IMR-90 (cell line): ENCODE measurements at regions not wholly inside any gene's neighbourhood (a gene's known extent, or its start where the extent isn't known, plus 50 kb on each side); places are given as distances from the start of the nearest gene placed in this dataset.

Source experiments
- ATAC-seq: fragments of 200-7000 bp; cut with Tn5 transposase; 2 replicates; pipeline ENCODE4 v1.9.1; 2020; ENCODE audit warnings: low read depth, mild to moderate bottlenecking, moderate library complexity
- BruUV-seq: library from RNA; stranded (reverse); fragments of 400-500 nt; replicated peaks from 2 replicates; lab custom pipeline; 2021; lab: Mats Ljungman, UMichigan
- CTCF ChIA-PET: fragments of 300-600 bp; formaldehyde crosslinking; extraction: SDS; loops from one replicate; lab custom pipeline; 2021; ENCODE audit warnings: antibody characterized with exemption; lab: Yijun Ruan, JAX
- POLR2A ChIA-PET: fragments of 300-600 bp; sonication (Branson Sonifier 250); formaldehyde crosslinking; loops from one replicate; lab custom pipeline; 2022; ENCODE audit warnings: antibody characterized with exemption; ENCODE audit not compliant: unreplicated experiment; lab: Charles Lee
- DNase-seq: peaks from one replicate; pipeline ENCODE4 v3.0.0; 2013
- H2AFZ ChIP-seq: replicated peaks from 2 replicates; pipeline ENCODE3; 2013; ENCODE audit warnings: low read length, mild to moderate bottlenecking; ENCODE audit not compliant: poor library complexity
- H2AK5ac ChIP-seq: 2 replicates; pipeline ENCODE4 v1.6.1; 2013; ENCODE audit warnings: low read depth, low read length, inconsistent platforms
- H2AK9ac ChIP-seq: replicated peaks from 2 replicates; pipeline ENCODE3; 2013; ENCODE audit warnings: mild to moderate bottlenecking, low read depth, low read length, moderate library complexity; ENCODE audit not compliant: poor library complexity
- H2BK120ac ChIP-seq: 2 replicates; pipeline ENCODE4 v1.6.1; 2013; ENCODE audit warnings: low read depth, low read length, inconsistent platforms
- H2BK15ac ChIP-seq: 3 replicates; pipeline ENCODE4 v1.6.1; 2013; ENCODE audit warnings: low read depth, low read length, inconsistent platforms
- H2BK20ac ChIP-seq: 2 replicates; pipeline ENCODE4 v1.6.1; 2013; ENCODE audit warnings: low read depth, mild to moderate bottlenecking, inconsistent platforms, low read length, moderate library complexity
- H2BK5ac ChIP-seq: 2 replicates; pipeline ENCODE4 v1.6.1; 2013; ENCODE audit warnings: mild to moderate bottlenecking, low read depth, low read length, inconsistent platforms; ENCODE audit not compliant: poor library complexity, severe bottlenecking
- H3K14ac ChIP-seq: replicated peaks from 2 replicates; pipeline ENCODE4 v1.6.1; 2013; ENCODE audit warnings: low read depth, low read length, inconsistent platforms
- H3K18ac ChIP-seq: 2 replicates; pipeline ENCODE4 v1.6.1; 2013; ENCODE audit warnings: low read depth, low read length, control low read depth
- H3K23ac ChIP-seq: 2 replicates; pipeline ENCODE4 v1.6.1; 2013; ENCODE audit warnings: low read depth, low read length, inconsistent platforms
- H3K27ac ChIP-seq: 2 replicates; pipeline ENCODE4 v1.5.1; 2013; ENCODE audit warnings: mild to moderate bottlenecking, control low read depth, low read length; ENCODE audit not compliant: insufficient read depth
- H3K27me3 ChIP-seq: 2 replicates; pipeline ENCODE4 v1.6.1; 2013; ENCODE audit warnings: low read length; ENCODE audit not compliant: control insufficient read depth, insufficient read depth
- H3K36me3 ChIP-seq: 2 replicates; pipeline ENCODE4 v1.6.1; 2013; ENCODE audit warnings: low read length, mixed read lengths; ENCODE audit not compliant: control insufficient read depth, insufficient read depth
- H3K4ac ChIP-seq: 2 replicates; pipeline ENCODE4 v1.6.1; 2013; ENCODE audit warnings: low read depth, low read length, inconsistent platforms
- H3K4me1 ChIP-seq: 2 replicates; pipeline ENCODE4 v1.6.1; 2013; ENCODE audit warnings: low read length, mixed read lengths; ENCODE audit not compliant: control insufficient read depth, insufficient read depth
- H3K4me2 ChIP-seq: 2 replicates; pipeline ENCODE4 v1.6.1; 2013; ENCODE audit warnings: low read depth, mild to moderate bottlenecking, control low read depth, low read length, moderate library complexity
- H3K4me3 ChIP-seq: 2 replicates; pipeline ENCODE4 v1.5.1; 2013; ENCODE audit warnings: low read depth, mild to moderate bottlenecking, control low read depth, low read length, moderate library complexity; ENCODE audit not compliant: insufficient read depth
- H3K56ac ChIP-seq: 2 replicates; pipeline ENCODE4 v1.6.1; 2013; ENCODE audit warnings: low read length, inconsistent platforms; ENCODE audit not compliant: insufficient read depth; ENCODE audit errors: extremely low read depth
- H3K79me1 ChIP-seq, 2 experiments: 2 replicates each; pipeline ENCODE4 v1.6.1; 2013; ENCODE audit warnings: low read length in 2 of 2, inconsistent platforms in 1 of 2, low read depth in 1 of 2
- H3K9ac ChIP-seq: 2 replicates; pipeline ENCODE4 v1.6.1; 2013; ENCODE audit warnings: low read depth, low read length, control low read depth
- H3K9me1 ChIP-seq: 2 replicates; pipeline ENCODE4 v1.6.1; 2013; ENCODE audit warnings: low read length, inconsistent platforms; ENCODE audit not compliant: insufficient read depth
- H3K9me3 ChIP-seq: 2 replicates; pipeline ENCODE4 v1.6.1; 2013; ENCODE audit warnings: low read length; ENCODE audit not compliant: control insufficient read depth, insufficient read depth
- H4K20me1 ChIP-seq: 2 replicates; pipeline ENCODE4 v1.6.1; 2013; ENCODE audit warnings: low read length, inconsistent platforms; ENCODE audit not compliant: insufficient read depth
- H4K5ac ChIP-seq: 2 replicates; pipeline ENCODE4 v1.6.1; 2013; ENCODE audit warnings: mild to moderate bottlenecking, low read depth, low read length, control low read depth
- H4K8ac ChIP-seq, 2 experiments: 2 replicates each; pipeline ENCODE4 v1.6.1; 2013; ENCODE audit warnings: low read depth in 2 of 2, low read length in 2 of 2, control low read depth in 1 of 2, inconsistent platforms in 1 of 2
- H4K91ac ChIP-seq: 2 replicates; pipeline ENCODE4 v1.6.1; 2013; ENCODE audit warnings: low read depth, low read length, inconsistent platforms; ENCODE audit not compliant: insufficient read depth
- BHLHE40 ChIP-seq: fragments of 150-350 bp; IDR thresholded peaks from 2 replicates; pipeline ENCODE4 v1.6.1; 2016; ENCODE audit warnings: mild to moderate bottlenecking, low read depth, low read length
- CHD1 ChIP-seq: IDR thresholded peaks from 2 replicates; pipeline ENCODE4 v1.6.1; 2012; ENCODE audit warnings: low read depth, low read length, improper control_type of control experiment
- NFE2L2 ChIP-seq: fragments of 150-350 bp; IDR thresholded peaks from 2 replicates; pipeline ENCODE4 v1.6.1; 2016; ENCODE audit warnings: low read depth, mild to moderate bottlenecking, low read length
- RAD21 ChIP-seq: IDR thresholded peaks from 2 replicates; pipeline ENCODE4 v1.6.1; 2012; ENCODE audit warnings: low read length, improper control_type of control experiment
- RCOR1 ChIP-seq: IDR thresholded peaks from 2 replicates; pipeline ENCODE4 v1.6.1; 2012; ENCODE audit warnings: mild to moderate bottlenecking, low read length, improper control_type of control experiment; ENCODE audit not compliant: insufficient replicate concordance
- SMC3 ChIP-seq: fragments of 150-350 bp; IDR thresholded peaks from 2 replicates; pipeline ENCODE4 v1.6.1; 2016; ENCODE audit warnings: low read depth, mild to moderate bottlenecking, antibody characterized with exemption, low read length, moderate library complexity
- WGBS, 2 experiments: methylation state at CpG; one replicate each; pipeline versions ENCODE4 v1.1.5 to v1.1.7; 2013; ENCODE audit warnings: missing lambda C conversion rate in 2 of 2; ENCODE audit not compliant: insufficient read length in 1 of 2; ENCODE audit errors: extremely low coverage in 2 of 2; 5-methylcytosine and 5-hydroxymethylcytosine counted together
- dilution Hi-C: fragments of 300-500 bp; cut with HindIII; formaldehyde crosslinking; loops from one replicate; pipeline ENCODE4 v1.14.3; 2018; ENCODE audit warnings: low sequenced_read_pairs; ENCODE audit not compliant: unreplicated experiment
- in situ Hi-C: fragments of 300-500 bp; cut with MboI; formaldehyde crosslinking; loops from 3 replicates; pipeline ENCODE4 v1.14.3; 2019; ENCODE audit warnings: low sequenced_read_pairs, inconsistent platforms, mixed read lengths
- intact Hi-C: fragments of 100-400 bp; cut with micrococcal nuclease; formaldehyde crosslinking; loops from 2 replicates; pipeline ENCODE4 v1.10.0; 2022
- TF ChIP-seq, protein P1 (sequence below): fragments of 150-350 bp; IDR thresholded peaks from 2 replicates; pipeline ENCODE4 v1.6.1; 2017; ENCODE audit warnings: mild to moderate bottlenecking, antibody characterized with exemption, low read length, low read depth

DNA sequence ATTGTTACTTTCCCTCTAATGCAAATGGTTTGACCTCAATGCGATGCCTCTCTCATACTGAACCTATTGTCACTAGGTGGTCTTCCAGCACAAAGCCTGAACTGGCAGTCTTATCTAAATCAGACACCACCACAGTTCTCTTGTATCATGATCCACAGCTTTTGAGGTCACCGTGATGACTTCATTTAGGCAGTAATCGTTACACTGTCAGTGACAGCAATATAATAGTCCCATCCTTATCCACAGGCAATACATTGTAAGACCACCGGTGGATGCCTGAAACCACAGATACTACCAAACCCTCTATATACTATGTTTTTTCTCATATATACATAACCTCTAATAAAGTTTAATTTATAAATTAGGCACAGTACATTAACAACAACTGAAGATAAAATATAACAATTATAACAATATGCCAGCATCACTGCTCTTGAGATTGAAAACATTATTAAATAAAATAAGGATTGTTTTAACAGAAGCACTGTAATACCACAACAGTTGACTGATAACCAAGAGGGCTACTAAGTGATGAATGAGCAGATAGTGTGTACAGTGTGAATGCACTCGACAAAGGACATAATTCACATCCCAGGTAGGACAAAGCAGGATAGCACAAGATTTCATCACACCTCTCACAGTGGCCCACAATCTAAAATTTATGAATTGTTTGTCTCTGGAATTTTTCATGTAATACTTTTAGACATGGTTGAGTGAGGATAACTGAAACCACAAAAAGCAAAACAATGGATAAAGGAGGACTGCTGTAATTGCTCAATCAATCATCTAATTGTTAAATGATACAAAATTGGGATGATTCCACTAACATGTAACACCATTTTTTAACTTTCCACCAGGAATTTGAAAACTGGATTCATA lies 419.4 kb downstream of the CENPC start:
- no peaks in the 10 kb centered on the region for H3K9me3 ChIP-seq
- no peak overlapping the region for H2AK9ac ChIP-seq
- no peaks in the 10 kb centered on the region for H3K27me3 ChIP-seq
- H3K23ac ChIP-seq: no peak overlapping the region
- dilution Hi-C loops (no loop called here), in situ Hi-C loops (no loop called here), intact Hi-C loops (no loop called here)
- no peaks in the 10 kb centered on the region for H3K4me1 ChIP-seq
- H3K9ac ChIP-seq: no peak overlapping the region
- no peak overlapping the region for H2BK20ac ChIP-seq
- H3K27ac ChIP-seq: no peak overlapping the region
- no peak overlapping the region for H3K4me3 ChIP-seq
- no peak overlapping the region for H4K5ac ChIP-seq
- H3K56ac ChIP-seq: no peak overlapping the region
- ATAC-seq (no peak), DNase-seq (no peak)
- no peak overlapping the region for H3K18ac ChIP-seq
- no peak overlapping the region for H4K8ac ChIP-seq
- no peaks in the 10 kb centered on the region for H3K79me1 ChIP-seq
- H3K4ac ChIP-seq: no peak overlapping the region
- 33% methylated on average over 1 of the region's 5 CpGs; no CpG with 5 or more reads in 1 of the 2 experiments for WGBS, 2 experiments
- H3K4me2 ChIP-seq: no peak overlapping the region
- no peak overlapping the region for H2AK5ac ChIP-seq
- H4K91ac ChIP-seq: no peak overlapping the region
- no peak overlapping the region for H2BK5ac ChIP-seq
- BruUV-seq: no TSS peak
- H2AFZ ChIP-seq: no peak overlapping the region
- H4K20me1 ChIP-seq: no peaks in the 10 kb centered on the region
- H3K14ac ChIP-seq: no peak overlapping the region
- no peak overlapping the region for H2BK15ac ChIP-seq
- H3K9me1 ChIP-seq: no peaks in the 10 kb centered on the region
- POLR2A ChIA-PET: no interaction called here
- H2BK120ac ChIP-seq: no peak overlapping the region
- no peaks in the 10 kb centered on the region for H3K36me3 ChIP-seq
- CTCF ChIA-PET: no interaction called here
- TF ChIP-seq BHLHE40 (no peak), NFE2L2 (no peak), SMC3 (no peak), RAD21 (no peak), RCOR1 (no peak), CHD1 (no peak)
- TF ChIP-seq, protein P1, sequence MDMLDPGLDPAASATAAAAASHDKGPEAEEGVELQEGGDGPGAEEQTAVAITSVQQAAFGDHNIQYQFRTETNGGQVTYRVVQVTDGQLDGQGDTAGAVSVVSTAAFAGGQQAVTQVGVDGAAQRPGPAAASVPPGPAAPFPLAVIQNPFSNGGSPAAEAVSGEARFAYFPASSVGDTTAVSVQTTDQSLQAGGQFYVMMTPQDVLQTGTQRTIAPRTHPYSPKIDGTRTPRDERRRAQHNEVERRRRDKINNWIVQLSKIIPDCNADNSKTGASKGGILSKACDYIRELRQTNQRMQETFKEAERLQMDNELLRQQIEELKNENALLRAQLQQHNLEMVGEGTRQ: no peak
